Right lobe of liver (tissue), 6 donors: ENCODE measurements at regions not wholly inside any gene's neighbourhood (a gene's known extent, or its start where the extent isn't known, plus 50 kb on each side); places are given as distances from the start of the nearest gene placed in this dataset.

Source experiments
- ATAC-seq, 4 donors: fragments of 200-7000 bp; cut with Tn5 transposase; one replicate each; pipeline ENCODE4 v1.9.1; 2020; ENCODE audit warnings: mild to moderate bottlenecking in 4 of 4, moderate library complexity in 4 of 4
- DNase-seq, 3 donors: peaks; one replicate each; pipeline ENCODE4 v3.0.0-alpha.2; 2020
- H3K27ac ChIP-seq, 3 donors: fragments of 200-600 bp; one replicate each; pipeline ENCODE4 v1.8.0; 2022
- H3K27me3 ChIP-seq, 2 donors: fragments of 200-600 bp; one replicate each; pipeline ENCODE4 v1.8.0; 2022
- H3K36me3 ChIP-seq, 4 donors: fragments of 200-600 bp; sonication (generic) in 1 of 4; one replicate each; pipeline versions ENCODE4 v1.5.1 to v1.8.0; 2017 to 2022; ENCODE audit warnings: control low read depth in 1 of 4
- H3K4me1 ChIP-seq, 4 donors: fragments of 200-600 bp; sonication (generic) in 1 of 4; one replicate each; pipeline versions ENCODE4 v1.5.1 to v1.8.0; 2017 to 2022; ENCODE audit warnings: control low read depth in 1 of 4
- H3K4me3 ChIP-seq, 3 donors: fragments of 200-600 bp; one replicate each; pipeline ENCODE4 v1.8.0; 2022
- H3K9me3 ChIP-seq, 4 donors: fragments of 200-600 bp; sonication (generic) in 1 of 4; one replicate each; pipeline versions ENCODE4 v1.5.1 to v1.8.0; 2017 to 2022; ENCODE audit warnings: control low read depth in 1 of 4
- CTCF ChIP-seq, 4 donors: fragments of 200-600 bp in 3 of 4; fragments of 450-650 bp in 1 of 4; IDR thresholded peaks; one replicate each; pipeline versions ENCODE4 v1.5.1 to v1.8.0; 2016 to 2022; ENCODE audit warnings: antibody characterized with exemption in 4 of 4, mild to moderate bottlenecking in 2 of 4
- POLR2A ChIP-seq: fragments of 450-650 bp; IDR thresholded peaks from one replicate; pipeline ENCODE4 v1.6.1; 2017; ENCODE audit warnings: antibody characterized with exemption, mild to moderate bottlenecking
- WGBS: methylation state at CpG from one replicate; pipeline ENCODE4 v1.1.6; 2018; ENCODE audit warnings: low coverage, low lambda C conversion rate; ENCODE audit not compliant: insufficient coverage; ENCODE audit errors: missing lambda C conversion rate; 5-methylcytosine and 5-hydroxymethylcytosine counted together
- intact Hi-C, 2 donors: fragments of 100-400 bp; cut with DNase I; formaldehyde crosslinking; loops; one replicate each; pipeline versions ENCODE4 v1.11.2 to v1.14.1; 2022
- donor health status: DM: no; HTN: yes; CAD: no.
- donor health status: DM: no; HTN: no; CAD: no.
- donor health status: DM: no; HTN: no; CAD: no.
- donor health status: DM: no; HTN: yes; CAD: no.
- donor health status: DM: no; HTN: yes; CAD: no.

- no peak for ATAC-seq
Measured at GRCh38 chr5:112686675-112687074, 51.0 kb upstream of the APC start.

DNA sequence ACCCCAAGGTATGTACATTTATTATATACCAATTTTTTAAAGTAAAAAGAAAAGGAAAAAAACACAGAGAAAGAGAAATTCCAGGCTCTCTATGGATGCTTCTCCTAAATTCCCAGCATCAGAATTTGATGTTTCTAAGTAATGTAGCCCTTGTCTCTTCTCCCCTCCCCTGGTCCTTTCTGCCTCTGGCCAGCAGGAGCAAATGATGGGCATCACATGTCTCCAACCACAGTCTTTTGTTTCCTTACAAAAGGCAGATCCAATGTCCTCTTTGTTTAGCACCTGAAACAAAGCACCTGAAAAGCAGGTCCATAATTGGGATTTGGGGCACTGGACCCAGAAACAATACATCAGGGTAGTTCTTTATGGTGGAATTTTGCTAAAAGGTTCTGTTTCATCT is 50.4 kb upstream of the APC start:
- intact Hi-C loops: no loop called here

More at GRCh38 chr5:112686675-112687074, 51.0 kb upstream of the APC start:
- intact Hi-C loops: no loop called here
- TF ChIP-seq POLR2A (no peak), CTCF (IDR thresholded peaks at IDR 0.05) (no peak)
- no peak for DNase-seq
- Histone ChIP-seq H3K4me3 (no peak overlapping the region), H3K4me1 (no peaks in the 10 kb centered on the region), H3K27me3 (no peaks in the 10 kb centered on the region), H3K9me3 (no peaks in the 10 kb centered on the region), H3K27ac (no peak overlapping the region), H3K36me3 (no peaks in the 10 kb centered on the region)
- 94% methylated on average over 2 of the region's 2 CpGs for WGBS

More for the DNA sequence above, 50.4 kb upstream of the APC start:
- TF ChIP-seq POLR2A (no peak), CTCF (IDR thresholded peaks at IDR 0.05) (no peak)
- no peaks in the 10 kb centered on the region for H3K4me1 ChIP-seq
- H3K4me3 ChIP-seq: no peak overlapping the region
- H3K27me3 ChIP-seq: no peaks in the 10 kb centered on the region
- ATAC-seq (no peak), DNase-seq (no peak)
- no peaks in the 10 kb centered on the region for H3K36me3 ChIP-seq
- no peak overlapping the region for H3K27ac ChIP-seq
- no peaks in the 10 kb centered on the region for H3K9me3 ChIP-seq
